Activated gamma-delta T cell (primary cell): ENCODE measurements at regions not wholly inside any gene's neighbourhood (a gene's known extent, or its start where the extent isn't known, plus 50 kb on each side); places are given as distances from the start of the nearest gene placed in this dataset.

ENCODE experiments used
- DNase-seq: peaks from one replicate; lab custom pipeline; 2025; lab: John Stamatoyannopoulos, UW

DNA sequence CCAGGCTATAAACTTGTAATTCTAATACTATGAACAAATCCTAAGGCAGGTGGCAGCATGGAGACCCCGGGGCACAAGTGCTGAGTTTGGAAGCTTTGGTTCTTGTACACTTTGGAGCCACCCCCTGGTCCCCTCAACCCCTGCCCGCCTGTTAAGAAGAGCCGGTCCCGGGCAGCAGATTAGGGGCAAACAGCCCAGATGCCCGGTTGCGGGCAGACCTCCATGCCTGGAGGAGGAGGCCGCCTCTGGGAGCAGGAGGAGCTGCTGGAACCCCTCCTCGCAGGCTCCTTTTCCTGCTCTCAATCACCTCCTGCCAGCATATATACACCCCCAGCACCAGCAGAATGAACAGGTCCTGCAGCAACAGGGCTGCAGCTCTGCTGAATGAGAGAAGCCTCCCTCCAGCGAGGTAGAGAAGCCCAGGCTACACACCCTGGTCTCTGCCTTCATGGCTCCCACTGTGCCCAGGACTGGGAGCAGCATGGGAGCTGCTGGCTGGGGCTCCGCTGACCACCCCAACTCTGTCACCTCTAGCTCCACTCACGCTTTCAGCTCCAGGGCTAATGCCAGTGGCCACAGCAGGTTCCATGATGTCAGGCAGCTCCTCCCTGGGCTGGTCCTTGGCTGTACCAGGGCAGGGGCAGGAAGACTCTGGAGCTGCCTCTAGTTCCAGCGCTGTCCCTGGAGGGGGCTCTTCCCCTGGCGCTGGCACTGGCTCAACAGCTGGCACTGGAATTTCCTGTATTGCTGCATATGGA, 1713.5 kb upstream of the ACO1 start:
- no peak for DNase-seq

DNA sequence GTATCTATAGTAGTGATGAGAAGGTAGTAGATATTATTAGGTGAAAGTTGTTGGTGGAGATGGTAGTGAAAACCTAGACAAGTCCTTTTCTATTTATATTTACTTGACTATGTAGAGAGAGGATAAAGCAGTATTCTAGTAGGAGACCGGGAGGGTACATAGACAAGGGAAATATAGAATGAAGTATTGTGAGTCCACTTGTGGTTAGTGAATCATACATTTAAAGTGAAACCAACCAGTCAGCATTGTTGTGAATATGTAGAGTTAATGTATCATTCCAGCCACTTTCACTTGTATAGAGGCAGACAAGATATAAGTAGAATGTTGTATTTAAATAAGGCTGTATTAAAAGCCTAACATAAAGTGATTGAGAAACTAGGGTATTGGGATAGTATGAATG, 1711.3 kb upstream of the ACO1 start:
- DNase-seq: no peak

DNA sequence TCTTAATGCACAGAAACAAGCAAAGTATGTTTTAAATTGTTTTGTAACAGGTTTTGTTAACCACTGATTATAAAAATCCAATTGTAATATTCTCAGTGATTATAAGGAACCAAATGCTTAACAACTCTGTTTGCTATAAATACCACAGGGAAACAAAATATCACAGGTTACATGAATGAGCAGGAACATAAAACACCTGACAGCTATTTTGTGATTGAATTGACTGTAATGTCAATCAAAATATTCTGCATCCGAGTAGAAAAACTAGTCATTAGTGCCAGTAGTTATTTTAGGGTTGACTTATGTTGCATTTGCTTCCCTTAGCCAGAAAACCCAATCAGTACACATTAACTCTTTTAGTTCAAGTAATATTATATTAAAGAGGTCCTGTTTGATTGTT, 1707.8 kb upstream of the ACO1 start:
- DNase-seq: no peak

DNA sequence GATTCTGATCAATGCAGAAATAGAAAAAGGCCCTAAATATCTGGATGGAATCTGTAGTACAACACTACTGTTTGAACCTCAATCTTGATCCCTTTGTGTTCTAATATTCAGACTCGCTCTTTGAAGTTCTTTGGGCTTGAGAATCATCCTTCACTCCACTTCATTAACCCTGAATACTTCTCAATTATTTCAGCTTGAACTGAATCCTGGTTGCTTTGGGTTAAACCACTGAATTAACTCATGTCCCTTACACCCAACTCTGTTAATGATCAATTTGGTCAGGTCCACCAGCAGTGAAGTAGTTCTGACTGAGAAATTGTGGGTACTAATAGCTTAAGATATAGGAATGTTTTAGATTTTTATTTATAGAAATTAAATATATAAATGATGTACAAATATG, 1707.2 kb upstream of the ACO1 start:
- DNase-seq: no peak

DNA sequence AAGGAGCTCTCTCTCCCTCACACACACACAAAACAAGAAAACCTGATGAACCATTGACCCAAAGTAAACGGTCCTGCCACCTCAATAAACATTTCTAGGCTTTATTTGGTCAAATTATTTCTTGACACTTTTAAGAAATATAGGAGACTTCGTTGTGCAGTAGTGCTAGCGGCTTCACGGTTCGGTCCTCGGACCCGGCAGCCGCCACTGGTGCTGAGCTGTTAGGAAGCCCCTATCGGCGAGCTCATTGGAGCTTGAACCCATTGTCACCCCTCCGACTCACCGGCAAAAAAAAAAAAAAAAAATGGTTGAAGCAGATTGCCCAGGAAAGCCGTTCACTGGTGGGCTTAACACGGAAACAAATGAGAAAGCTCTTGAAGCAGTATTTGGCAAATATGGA, 1695.6 kb upstream of the ACO1 start:
- no peak for DNase-seq

DNA sequence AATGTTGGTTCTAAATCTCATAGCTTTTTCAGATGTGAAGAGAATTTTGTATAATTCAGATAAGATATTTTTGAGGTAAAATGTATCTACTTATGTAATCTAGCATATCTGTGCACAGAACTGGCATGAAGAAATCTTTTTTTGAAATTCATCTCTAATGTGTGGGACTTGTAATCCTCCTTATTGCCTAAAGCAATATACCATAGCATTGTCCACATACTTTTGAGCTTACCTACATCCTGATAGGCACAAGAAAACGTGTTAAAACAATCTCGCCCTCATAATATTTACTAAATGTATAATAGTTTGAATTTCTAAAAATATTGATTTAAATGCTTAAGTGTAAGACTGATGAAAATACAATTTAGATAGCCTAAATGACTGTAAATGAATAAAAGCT, 1686.5 kb upstream of the ACO1 start:
- no peak for DNase-seq

DNA sequence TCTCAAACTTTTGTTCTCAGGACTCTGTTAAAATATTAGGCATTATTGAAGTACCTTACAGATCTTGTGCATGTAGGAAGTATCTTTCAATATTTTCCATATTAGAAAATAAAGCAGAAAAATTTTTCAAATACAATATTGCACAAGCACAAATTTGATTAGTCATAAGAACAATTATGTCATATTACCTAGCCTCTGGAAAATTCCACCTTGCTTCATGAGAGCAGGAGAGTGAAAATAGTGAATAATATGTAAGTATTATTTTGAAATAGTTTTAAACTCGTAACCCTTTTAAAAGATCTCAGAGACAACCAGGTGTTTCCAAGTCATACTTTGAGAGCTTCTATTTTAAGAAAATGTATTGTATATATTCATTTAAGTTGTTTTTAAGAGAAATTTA, 1672.9 kb upstream of the ACO1 start:
- DNase-seq: no peak

DNA sequence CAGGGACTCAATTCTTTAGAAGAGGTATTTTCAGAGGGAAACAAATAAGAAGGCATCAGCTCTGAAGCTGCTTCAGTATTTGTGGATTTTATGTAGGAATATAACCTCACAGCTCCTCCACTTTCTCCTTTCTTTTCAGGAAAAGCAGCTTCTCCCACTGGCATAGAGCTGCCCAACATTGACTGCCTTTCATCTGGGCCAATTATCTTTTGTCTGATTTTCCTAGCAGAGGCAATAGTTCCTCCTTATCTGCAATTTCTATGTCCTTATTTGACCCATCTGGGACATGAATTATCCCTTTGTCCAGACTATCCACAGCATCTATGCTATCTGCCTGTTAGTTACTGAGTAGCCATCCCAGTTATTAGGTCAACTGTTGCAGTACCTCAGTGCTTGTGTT, 1671.2 kb upstream of the ACO1 start:
- DNase-seq: no peak

DNA sequence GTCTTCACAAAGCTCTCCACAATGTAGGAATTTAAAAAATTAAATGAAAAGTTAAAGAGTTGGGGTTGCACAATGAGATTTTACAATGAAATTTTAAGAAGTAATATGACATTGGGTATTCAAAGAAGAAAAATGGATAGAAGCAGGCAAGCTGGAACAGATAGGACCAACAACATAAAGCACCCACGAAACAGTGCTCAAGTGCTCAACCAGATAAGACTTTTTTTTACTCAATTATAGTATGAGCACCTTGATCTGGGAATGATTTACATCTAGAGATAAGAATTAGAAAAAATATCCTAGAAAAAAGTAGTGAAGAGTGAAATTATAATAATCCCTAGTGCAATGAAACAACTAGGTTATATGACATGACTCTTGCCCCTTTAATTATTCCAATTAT, 1670.1 kb upstream of the ACO1 start:
- no peak for DNase-seq

DNA sequence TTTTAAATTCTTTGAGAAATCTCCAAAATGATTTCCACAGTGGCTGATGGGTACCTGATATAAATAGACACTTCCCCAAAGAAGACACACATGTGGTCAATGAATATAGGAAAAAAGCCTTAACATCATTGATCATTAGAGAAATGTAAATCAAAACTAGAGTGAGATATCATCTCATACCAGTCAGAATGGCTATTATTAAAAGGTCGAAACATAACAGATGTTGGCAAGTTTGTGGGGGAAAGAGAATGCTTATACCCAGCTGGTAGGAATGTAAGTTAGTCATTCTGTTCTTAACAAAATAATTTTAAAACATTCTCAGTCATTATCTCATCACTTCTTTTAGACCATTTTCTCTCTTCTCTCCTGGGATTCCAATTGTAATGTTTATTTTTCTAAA, 1666.0 kb upstream of the ACO1 start:
- DNase-seq: no peak

DNA sequence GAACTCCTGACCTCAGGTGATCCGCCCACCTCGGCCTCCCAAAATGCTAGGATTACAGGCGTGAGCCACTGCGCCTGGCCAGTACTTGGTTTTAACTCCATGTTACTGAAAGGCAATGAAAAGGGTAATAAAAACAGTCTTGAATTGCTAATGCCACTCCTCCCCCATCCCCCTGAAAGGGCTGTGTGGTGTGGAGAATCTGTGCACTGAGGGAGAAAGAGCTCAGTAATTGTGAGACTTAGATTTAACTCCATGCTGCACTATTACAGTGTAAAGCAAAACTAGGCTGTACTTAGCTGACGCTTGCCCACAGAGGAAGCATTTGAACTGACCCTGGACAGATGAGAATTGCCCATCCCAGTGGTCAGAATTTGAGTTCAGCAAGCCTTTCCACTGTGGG, 1662.4 kb upstream of the ACO1 start:
- DNase-seq: no peak

DNA sequence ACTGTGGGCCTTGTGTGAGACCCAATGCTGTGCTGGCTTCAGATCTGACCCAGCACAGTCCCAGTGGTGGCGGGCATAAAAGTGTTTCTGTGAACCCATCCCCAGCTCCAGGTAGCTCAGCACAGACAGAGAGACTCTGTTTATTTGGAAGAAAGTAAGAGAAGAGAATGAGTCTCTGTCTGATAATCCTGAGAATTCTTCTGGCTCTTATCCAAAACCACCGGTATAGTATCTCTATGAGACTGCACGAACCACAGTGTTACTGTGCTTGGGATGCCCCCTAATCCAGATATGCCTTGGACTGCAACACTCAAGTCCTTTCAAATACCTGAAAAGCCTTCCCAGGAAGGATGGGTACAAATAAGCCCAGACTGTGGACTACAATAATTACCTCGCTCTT, 1660.8 kb upstream of the ACO1 start:
- no peak for DNase-seq

DNA sequence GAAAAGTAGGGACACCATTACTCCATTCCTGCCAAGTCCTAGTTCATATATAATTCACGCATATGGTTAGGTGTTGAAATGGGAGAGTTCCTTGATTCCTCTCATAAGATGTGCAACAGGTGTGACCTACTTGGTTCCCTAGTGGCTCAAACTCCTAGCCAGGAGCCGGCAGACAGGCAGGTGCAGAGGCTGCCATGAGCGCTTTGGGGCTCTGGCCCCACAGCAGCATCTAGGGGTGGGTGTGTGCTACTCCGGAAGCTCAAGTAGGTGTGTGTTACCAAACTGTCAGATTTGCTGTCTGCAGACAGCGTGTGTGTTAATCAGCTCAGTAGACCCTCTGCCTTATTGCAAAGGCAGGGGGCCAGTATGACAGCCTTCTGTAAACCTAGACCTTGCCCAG, 1652.4 kb upstream of the ACO1 start:
- no peak for DNase-seq

DNA sequence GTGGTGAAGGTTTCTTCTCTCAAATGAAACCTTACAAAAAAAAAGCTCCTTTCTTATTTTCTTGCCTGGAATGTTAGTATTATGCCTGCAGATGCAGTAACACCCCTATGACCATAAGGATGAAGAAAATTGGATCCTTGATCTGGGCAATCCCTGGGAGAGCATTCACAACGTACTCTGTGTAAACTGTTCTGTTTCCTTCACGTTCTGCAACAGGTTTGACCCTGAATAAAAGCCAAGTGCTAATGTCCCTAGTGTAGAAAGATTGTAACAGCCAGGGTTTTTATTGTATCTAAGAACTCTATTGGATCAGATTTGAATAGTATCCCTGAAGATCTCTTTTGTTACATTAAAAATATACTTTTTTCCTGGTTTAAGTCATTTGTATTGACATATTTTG, 1639.6 kb upstream of the ACO1 start:
- DNase-seq: no peak

DNA sequence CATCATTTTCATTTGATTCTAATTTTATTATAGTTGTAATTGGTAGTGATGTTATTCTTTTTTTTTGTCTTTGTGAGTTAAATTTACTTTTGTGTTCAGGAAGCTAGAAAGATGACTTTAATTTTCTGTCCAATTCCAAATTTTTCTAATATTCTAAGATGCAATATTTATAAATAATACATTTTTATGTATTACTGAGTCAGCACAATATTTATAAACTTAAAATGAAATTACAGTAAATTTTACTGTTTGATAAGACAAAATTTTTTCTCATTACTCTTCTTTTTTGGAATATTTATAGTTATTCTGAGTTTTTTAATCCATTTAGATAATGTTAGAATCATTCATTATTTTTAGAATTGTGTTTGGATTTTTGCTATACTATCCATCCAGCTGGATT, 1637.9 kb upstream of the ACO1 start:
- DNase-seq: no peak

DNA sequence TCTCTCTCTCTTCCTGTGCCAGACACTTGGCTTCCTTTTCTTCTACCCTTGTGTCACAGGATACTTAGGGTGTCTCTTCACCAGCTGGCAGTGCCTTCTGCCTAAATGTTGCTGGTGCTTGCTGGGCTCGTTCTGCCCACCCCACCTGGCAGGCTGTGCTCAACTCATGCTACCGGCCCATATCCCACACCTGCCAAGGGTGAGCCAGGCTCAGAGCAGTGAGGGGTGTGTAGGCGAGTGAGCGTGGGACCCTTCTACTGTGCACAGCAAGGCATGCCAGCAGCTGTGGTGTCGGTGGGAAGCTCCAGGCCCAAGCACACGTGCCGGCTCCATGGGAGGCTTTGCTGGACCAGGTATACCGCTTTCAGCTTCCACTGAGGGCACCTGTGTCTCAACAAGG, 1626.7 kb upstream of the ACO1 start:
- no peak for DNase-seq

DNA sequence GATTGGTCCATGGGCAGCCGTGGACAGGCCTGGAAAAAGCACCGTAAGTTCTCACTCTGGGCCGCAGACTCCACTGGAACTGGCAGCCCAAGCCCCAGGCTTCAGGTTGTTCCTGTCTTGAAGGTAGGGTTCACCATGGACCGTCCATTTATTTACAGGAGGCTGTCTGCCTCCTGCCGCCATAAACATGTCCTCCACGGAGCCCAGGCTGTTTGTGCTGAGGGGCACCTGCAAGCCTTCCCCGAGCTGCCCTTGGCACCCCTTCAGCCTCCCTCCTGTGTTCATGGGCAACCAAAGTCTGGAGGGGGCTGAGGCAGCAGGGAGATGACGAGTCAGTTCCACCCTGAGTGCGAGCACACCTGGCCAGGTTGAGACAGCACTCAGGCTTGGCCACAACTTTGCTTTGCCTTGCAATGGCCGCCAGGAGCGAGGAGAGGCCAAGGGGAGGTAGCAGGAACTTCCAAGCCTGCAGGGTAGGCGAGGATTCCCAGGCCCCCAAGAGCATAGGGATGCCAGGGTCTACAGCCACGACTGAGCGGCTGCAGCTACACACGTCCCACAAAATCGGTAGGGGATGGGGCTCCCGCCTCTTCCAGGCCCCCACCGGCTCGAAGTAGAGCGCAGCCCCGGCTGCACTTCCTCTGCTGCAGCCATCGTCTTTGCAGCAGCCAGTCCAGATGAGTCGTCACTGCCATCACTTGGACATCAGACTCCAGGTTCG, 1625.6 kb upstream of the ACO1 start:
- no peak for DNase-seq

DNA sequence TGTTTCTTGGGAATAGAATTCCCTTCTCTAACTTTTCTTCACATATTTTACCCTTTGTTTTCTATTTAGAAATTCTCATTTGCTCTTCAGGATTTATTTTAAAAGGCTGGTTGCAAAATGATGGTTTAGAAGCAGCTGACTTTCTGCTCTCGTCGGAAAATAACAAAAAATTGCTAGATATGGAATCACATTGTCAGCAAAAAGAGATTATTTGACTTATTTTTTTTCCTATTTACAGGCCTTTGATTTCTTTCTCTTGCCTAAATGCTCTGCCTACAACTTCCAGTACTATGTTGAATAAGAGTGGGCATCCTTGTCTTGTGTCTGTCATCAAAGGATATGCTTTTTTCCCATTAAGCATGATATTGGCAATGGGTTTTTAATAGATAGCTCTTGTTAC, 1619.1 kb upstream of the ACO1 start:
- no peak for DNase-seq

DNA sequence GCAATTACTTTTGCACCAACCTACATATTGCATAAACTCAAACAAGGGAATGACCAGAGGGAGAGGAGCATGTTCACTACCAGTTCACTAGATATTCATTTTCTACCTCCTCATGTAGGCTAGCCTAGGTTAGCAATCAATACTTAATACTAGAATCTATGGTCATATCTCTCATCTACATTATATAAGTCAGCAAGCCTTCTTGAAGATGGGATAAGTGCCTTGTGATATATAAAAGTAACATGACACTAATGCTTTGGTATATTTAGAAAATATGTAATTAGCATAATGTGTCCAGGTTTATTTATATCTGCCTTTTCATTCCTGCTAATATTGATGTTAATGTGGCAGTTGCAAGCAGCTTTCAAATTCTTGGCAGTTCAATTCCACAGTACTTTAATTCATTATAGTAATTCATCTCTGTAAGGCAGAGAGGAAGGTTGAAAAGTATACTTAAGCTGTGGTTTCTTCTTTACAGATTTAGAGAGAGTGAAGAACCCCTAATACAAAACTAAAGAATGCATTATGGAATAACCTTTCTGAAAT, 1613.2 kb upstream of the ACO1 start:
- DNase-seq: no peak

DNA sequence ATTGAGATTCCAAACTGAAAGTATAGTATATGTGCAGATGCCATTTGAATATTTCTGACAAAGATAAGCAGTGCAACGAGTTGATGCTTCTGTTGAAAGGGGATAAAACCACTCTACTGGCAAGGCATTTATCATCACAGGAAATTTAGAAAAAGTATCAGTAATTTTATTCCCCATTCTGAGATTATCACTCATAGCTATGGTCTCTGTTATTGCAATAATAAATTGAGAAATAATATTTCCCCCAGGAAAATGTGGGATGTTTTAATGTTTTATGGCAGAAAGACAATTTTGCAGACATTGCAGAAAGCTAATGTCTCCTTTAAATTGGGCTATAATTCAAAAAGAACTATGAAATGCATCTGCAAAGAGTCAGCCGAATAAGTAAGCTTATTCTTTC, 1612.7 kb upstream of the ACO1 start:
- no peak for DNase-seq

DNA sequence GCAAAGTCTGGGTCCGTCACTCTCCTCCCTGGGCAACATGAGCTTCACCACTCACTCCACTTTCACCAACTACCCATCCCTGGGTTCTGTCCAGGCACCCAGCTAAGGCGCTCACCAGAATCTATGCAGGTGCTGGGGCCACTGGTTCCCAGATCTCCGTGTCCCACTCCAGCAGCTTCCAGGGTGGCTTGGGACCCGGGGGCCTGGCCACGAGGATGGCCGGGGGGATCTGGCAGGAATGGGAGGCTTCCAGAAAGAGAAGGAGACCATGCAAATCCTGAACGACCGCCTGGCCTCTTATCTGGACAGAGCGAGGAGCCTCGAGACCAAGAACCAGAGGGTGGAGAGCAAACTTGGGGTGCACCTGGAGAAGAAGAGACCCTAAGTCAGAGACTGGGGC, 1611.0 kb upstream of the ACO1 start:
- no peak for DNase-seq

DNA sequence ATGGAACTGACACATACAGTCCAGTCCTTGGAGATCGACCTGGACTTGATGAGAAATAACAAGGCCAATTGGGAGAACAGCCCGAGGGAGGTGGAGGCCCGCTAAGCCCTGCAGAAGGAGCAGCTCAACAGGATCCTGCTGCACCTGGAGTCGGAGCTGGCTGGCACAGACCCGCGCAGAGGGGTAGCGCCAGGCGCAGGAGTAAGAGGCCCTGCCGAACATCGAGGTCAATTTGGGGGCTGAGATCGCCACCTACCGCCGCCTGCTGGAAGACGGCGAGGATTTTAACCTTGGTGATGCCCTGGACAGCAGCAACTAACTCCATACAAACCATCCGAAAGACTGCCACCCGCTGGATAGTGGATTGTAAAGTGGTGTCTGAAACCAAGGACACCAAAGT, 1610.1 kb upstream of the ACO1 start:
- no peak for DNase-seq

DNA sequence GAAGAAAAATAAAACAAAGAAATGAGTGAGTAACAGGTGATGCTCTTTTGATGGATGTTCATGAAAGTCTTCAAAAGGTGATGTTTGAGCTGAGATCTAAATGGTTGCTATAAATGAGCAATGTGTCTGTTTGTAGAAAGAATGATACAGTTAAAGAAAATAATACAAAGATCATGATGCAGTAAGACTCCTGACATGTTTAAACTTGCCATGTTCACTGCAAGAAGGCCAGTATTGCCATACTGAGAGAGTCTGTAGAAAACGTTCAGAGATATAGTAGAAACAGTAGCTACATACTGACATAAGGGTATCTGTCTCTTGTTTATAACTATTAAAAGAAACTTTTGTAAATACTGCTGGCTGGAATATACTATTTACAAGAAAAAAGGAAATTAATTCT, 1609.2 kb upstream of the ACO1 start:
- DNase-seq: no peak

DNA sequence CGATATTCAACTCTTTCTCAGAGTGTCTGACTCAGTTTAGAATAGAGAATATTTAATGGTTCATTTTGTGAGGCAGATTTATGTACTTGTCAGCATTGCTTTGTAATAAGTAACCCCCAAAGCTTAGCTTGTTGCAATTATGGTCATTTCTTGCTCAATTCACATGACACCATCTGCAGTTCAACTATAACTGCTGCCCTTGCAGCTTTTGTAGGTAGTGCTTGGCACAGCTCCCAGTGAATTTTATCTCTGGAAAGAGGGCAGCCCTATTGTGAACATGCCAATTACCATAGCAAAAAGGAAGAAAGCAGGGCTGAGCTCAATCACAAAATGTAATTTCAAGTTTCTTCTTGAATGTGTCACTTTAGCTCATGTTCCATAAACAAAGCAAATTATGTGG, 1587.7 kb upstream of the ACO1 start:
- no peak for DNase-seq
